ENCODE measurements at regions not wholly inside any gene's neighbourhood (a gene's known extent, or its start where the extent isn't known, plus 50 kb on each side); places are given as distances from the start of the nearest gene placed in this dataset.
"Not testable (repeated sequence)": the region's sequence is repeated elsewhere in the genome, so short reads cannot be mapped to it uniquely, and the experiment has no call there.

DNA sequence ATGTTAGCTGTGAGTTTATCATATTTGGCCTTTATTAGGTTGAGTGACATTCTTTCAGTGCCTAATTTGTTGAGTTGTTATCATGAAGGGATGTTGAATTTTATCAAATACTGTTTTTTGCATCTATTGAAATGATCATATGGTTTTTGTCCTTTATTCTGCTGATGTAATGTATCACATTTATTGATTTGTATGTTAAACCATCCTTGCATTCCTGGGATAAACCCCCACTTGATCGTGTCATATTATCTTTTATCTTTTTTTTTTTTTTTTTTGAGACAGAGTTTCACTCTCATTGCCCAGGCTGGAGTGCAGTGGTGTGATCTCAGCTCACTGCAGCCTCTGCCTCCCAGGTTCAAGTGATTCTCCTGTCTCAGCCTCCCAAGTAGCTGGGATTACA, 51.9 kb upstream of the MFGE8 start:
- not testable (repeated sequence) for DNase-seq (ENCODE audit: low spot score)

DNA sequence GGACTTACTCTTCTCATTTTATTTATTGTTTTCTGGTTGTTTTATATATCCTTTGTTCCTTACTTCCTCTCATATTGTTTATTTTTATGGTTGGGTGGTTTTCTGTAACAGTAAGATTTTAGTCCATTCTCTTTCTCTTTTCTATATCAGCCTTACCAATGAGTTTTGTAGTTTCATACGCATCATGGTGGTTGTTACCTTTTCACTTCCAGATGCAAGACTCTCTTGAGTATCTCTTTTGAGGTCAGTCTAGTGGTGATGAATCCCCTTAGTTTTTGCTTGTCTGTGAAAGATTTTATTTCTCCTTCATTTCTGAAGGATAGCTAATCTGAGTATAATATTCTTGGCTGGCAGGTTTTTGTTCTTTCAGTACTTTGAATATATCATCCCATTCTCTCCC, 57.1 kb upstream of the MFGE8 start:
- DNase-seq (ENCODE audit: low spot score), result no peak

DNA sequence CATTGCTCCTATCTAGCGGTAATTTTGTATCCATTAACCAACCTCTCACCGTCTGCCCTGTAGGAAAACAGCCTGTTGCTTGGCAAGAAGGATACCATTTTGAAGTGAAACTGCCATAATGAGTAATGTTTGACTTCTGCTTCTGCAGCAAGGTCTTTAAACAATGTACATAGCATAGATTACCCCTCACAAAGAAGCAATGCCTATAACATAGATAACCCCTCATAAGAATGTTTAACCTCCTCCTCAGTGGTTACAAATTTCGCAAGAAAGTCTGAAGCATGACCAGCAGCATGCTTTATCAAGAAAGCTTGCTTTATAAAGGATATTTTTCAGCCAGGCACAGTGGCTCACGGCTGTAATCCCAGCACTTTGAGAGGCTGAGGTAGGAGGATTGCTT, 61.2 kb upstream of the MFGE8 start:
- DNase-seq (ENCODE audit: low spot score), result no peak

DNA sequence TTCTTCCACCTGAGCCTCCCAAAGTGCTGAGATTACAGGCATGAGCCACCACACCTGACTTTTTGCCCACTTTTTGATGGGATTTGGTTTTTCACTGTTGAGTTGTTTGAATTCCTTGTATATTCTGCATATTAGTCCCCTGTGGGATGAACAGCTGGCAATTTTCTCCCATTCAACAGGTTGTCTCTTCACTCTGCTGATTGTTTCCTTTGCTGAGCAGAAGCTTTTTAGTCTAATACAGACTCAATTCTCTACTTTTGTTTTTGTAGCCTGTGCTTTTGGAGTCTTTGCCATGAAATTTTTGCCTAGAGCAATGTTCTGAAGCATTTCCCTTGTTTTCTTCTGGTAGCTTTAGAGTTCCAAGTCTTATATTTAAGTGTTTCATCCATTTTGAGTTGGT, 62.7 kb upstream of the MFGE8 start:
- DNase-seq (ENCODE audit: low spot score), result no peak

DNA sequence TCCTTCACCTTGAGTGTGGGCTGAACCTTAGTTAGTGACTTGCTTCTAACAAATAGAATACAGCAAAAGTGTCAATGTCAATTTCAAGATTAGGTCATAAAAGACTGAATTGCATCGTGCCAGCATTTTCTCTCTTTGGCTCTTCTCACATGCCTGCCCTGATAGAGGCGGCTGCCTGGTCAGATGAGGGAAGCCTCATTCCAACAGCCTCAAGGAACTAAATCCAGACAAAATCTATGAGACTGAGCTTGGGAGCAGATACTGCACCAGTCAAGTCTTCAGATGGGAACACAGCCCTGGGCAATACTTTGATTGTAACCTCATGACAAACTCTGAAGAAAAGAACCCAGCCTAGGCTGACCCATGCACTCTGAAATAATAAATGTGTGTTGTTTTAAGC, 63.5 kb upstream of the MFGE8 start:
- no peak for DNase-seq (ENCODE audit: low spot score)

DNA sequence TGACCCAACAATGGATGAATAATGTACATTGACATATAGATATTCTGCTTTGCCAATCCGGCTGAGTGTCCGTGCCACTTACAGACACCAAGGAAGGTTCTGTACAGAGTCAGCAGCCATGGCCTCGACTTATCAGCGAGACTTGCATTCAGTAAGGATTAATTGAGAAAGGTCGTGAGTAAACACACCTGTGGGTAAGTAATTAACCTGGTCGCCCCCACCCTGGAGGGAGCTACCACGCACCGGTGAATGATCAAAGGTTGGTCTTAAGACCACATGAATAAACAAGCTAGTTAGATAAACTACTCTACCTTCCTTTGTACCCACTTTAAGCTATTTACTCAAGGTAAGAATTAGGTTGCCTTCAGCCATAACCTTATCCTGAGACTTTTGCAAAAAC, 66.5 kb upstream of the MFGE8 start:
- DNase-seq (ENCODE audit: low spot score), result no peak

DNA sequence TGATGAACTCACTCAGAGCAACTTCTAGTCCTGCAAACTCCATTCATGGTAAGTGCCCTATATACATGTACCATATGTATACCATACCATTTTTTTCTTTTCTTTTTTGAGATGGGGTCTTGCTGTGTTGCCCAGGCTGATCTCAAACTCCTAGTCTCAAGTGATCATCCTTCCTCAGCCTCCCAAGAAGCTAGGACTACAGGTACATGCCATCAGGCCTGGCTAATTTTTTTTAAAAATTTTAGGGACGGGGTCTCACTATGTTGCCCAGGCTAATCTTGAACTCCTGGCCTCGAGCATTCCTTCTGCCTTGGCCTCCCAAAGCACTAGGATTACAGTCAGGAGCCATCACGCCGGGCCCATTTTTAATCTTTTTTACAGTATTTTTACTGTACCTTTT, 67.3 kb upstream of the MFGE8 start:
- DNase-seq (ENCODE audit: low spot score), result no peak

DNA sequence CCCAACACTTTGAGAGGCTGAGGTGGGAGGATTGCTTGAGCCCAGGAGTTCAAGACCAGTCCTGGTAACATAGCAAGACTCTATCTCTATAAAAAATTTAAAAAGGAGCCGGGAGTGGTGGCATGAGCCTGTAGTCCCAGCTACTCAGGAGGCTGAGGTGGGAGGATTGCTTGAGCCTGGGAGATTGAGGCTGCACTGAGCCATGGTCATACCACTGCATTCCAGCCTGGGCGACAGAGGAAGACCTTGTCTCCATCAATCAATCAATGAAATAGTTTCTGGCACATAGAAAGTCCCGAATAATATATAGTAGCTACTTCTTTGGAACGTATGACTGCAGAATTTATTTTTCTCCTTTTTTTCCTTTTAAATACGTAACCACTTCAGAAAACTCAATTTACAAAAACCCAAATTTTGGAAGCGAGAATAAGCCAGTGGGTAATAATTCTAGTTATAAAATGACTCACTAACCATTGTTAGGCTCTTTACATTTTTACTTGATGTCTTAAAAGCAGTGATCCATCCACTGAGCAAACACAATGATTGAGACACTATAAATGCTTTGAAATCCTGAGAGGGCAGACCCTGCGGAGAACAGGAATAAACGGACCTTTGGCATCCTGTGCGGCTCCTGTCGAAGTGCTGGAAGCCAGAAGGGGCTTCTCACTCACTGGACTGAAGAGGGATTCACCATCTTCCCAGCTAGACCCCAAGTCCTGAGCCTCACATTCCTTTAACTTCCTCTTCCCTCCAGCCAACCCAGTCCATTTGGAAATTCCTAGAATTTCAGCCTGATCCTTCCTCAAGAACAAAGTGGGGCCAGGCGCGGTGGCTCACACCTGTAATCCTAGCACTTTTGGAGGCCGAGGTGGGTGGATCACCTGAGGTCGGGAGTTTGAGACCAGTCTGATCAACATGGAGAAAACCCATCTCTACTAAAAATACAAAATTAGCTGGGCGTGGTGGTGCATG, 68.4 kb upstream of the MFGE8 start:
- DNase-seq (ENCODE audit: low spot score), result no peak

DNA sequence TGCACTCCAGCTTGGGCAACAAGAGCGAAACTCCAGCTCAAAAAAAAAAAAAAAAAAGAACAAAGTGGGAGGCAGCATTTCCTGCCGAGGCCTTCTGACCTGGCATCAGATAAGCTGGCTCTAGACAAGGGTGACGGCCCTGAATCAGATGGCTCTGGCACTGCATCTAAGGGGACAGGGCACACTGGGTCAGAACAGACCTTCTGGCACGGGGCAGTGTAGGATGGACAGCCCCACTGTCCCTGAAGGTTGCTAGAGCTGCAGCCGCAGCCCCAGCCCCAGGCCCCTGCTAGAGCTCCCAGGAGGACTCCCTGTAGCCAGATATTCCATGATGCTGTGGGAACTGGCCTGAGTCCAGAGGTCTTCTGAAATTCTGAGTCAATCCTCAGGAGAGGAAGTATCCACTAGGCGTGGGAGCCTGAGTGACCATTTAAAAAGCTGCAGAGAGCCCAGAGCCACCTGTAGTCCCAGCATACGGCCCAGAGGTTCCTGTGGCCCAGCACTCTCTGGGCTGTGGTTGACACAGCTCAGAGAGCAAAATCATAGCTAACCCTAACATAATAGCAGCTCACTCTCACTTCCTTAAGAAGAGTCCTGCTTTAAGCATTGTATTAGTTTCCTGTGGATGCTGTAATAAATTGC, 69.2 kb upstream of the MFGE8 start:
- no peak for DNase-seq (ENCODE audit: low spot score)

DNA sequence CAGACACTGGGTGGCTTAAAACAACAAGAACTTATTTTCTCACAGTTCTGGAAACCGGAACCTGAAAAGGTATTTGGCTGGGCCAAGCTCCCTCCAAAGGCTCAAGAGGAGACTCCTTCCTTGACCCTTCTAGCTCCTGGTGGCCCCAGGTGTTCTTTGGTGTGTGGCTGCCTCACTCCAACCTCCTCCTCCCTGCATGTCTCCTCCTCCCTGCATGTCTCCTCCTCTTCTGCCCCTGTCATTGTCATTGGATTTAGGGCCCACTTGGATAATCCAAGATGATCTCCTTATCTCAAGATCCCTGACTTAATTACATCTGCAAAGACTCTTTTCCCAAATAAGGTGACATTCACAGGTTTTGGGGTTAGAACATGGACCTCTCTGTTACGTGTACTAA, 69.8 kb upstream of the MFGE8 start:
- no peak for DNase-seq (ENCODE audit: low spot score)

DNA sequence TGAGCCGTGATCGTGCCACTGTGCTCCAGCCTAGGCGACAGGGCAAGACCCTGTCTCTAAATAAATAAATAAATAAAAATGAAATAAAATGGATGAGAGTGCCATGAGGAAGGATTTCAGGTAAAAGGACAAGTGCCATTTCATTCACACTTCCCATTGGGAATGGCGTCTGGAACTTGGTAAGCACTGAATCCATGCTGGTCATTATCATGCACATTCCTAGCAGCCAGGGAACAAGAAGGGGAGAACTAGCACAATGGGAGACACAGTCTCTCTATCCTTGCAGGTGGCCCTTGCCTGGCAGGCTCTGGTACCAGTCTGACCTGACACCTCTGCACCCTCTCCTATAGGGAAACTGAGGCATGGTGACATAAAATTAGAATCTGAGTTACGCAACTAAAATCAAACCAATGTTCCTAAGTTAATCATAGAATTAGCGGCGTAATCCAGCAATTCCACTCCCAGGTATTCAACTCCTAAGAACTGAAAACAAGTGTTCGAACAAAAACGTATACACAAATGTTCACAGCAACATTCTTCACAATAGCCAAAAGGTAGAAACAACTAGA, 70.8 kb upstream of the MFGE8 start:
- no peak for DNase-seq (ENCODE audit: low spot score)

DNA sequence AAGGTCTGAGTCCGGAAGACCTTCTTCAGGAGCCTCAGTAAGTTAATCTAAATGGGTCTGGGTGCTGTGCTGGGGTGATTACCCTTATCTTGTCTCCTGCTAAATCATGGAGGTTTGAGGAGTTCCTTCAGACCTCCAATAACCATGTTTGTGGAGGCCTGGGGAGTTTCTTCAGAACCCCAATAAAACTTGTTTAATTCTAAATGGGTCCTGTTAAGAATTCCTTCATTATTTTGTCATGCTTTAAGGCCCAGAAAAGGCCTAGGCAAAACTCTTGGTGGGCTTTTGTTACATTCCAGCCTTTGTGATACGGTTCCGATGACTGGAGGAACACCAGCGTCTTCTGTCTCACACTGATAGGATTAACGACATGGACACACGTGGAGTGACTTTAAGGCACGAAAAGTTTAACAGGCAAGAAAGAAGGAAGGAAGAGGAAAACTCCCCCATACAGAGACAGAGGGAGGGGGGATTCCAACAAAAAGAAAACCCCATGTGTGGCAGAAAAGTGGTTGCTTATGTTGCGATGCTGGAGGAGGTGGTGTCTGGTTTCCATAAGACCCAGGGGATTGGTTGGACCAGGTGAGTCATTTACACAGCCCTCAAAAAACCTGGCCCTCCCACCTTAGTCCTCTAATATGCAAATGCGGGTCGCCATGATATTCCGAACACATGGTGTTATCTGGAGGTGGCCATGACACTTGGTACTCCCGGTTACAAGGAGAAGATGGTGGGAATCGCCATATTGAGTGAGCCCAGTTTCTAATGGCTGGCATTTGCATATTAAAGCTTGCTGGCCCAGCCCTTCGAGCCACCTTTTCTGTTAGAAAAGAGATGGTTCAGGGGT, 72.6 kb upstream of the MFGE8 start:
- no peak for DNase-seq (ENCODE audit: low spot score)

DNA sequence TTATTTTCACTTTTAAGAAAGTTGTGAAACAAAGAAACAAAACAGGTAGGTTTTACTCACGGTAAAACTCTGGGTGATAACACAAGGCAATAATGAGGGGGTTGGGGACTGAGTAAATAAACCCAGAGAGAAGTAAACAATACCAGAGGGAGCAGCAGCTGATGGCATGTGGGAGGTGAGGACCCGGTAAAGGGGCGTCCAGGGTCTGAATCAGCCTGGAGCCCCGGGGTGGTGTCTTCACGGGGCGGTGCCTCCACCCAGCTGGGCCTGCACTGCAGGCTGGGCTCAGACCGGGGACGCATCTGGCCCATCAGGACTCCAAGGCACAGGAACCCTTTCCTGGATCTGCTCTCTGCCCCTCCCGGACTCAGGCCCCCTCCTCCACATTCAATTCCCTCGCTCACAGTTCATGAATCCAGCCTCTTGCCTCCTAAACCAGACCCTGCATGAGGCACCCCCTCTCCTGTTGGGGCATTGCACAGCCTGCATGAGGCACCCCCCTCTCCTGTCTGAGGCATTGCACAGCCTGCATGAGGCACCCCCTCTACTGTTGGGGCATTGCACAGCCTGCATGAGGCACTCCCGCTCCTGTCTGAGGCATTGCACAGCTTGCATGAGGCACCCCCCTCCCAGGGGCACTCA, 73.9 kb upstream of the MFGE8 start:
- DNase-seq (ENCODE audit: low spot score), result no peak

DNA sequence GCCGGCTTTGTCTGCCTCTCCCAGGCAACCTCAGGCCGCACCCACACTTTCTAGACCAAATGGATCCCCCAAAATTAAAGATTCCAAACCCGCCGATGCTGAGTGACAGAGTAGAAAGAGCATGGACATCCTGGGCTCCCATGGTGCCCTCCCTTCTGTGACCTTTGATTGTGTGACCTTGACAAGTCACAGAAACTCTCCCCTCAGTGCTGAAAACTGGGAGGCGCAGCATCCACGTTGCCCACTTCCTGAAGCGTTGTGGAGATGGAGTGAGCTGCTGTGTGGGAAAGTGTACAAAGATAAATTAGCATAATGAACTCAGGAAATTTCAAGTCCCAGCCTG, 74.4 kb upstream of the MFGE8 start:
- no peak for DNase-seq (ENCODE audit: low spot score)

DNA sequence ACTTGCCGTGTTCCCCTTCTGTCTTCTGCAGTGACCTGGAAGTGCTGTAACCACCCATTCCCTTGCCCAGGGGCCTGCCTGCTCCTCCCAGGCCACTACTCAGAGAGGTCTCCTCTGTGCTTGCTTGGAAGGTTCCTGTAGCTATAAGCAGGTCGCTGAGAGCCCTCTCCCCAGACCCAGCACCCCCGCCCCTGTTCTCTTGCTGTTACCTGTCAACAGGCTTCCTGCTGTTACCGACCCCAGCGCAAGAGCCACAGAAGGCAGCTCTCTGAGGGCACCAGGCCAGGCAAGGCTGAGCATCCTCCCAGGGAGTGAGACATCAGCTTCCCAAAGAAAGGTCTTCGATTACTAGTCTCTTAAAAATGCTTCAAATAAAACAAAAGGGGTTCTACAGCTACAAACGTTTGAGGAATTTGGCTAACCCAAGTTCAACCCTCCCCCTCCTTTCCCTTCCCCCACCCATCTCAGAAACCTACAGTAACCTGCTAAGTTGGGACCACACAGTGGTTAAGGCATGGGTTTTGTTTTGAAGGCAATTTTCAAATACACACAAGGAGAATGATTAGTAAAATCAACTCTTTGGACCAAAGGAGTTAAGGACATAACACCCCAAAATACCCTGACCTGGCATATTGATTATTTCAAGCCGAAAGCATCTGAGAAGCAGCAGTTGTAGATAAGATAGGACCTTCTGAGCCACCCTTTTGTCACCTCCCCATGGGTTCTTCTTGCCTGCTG, 74.9 kb upstream of the MFGE8 start:
- DNase-seq (ENCODE audit: low spot score), result no peak

DNA sequence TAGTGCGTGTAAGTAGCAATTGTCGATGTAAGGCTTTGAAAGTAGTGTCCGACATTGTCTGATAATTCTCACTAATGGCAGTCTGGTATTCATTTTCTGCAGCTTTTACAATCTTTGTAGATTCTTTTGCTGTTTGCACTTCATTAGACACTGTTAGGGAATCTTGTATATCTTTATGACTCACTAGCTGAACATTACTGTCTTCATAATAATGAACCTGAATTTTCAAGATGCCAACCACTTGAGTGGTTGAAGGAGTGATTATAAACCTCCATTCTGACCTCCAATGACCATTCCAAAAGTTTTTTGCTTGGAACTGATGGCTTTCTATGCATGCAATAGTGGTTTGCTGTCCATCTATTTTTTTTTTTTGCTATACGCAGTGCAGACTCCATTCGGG, 76.4 kb upstream of the MFGE8 start:
- no peak for DNase-seq (ENCODE audit: low spot score)

DNA sequence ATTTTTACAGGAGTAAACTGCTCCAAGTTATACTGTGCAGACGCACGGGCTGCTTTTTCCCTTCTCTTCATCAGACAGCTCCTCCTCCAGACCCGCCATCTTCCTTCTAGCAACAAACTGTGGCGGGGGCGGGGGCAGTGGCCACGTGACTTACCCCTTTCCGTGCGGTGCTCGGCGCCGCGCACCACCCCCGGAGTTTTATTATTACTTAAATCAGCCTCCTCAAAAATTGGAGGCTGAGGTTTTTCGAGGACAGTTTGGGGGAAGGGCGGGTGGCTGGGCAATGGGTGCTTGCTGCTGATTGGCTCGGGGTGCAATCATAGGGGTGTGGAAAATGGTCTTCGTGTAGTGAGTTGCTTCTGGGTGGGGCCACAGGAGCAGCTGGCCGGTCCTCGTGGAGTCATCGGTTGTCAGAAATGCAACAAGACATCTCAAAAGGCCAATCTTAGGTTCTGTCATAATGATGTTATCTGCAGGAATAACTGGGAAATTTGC, 77.1 kb upstream of the MFGE8 start:
- no peak for DNase-seq (ENCODE audit: low spot score)

DNA sequence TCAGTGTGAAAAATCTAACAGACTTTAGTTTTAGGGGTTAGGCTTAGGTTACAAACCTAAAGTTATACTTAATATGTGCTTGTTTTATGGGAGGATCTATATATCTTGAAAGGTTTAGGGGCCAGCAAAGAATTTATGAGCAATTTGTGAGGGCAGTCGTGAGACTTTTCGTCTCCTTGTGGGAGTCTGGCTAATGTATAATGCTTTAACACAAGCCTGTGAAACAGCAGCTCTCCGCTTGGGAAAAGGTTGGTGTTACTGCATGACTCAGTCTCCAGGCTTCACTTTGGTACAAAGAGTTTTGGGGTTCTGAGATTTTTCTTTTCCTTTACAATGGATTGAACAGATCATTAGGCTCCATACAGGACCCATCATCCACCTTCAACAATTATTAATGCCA, 79.0 kb upstream of the MFGE8 start:
- no peak for DNase-seq (ENCODE audit: low spot score)

DNA sequence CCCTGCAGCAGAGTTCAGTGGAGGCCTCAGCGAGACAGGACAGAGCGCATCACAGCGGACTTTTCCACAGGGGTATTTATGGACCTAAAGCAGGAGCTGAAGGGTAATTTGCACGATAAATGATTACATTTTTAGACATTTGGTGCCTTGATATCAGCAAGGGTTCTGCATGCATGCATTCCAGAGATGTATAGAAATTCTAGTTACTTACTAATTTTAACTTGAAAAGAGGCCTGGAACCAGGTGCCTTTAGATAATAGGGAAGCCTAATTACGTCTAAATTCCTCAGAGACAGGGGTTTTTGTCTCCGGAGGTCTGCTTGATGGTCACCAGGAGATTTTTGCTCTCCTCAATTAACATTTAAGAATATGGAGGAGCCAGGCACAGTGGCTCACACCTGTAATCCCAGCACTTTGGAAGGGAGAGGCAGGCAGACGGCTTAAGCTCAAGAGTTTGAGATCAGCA, 79.8 kb upstream of the MFGE8 start:
- no peak for DNase-seq (ENCODE audit: low spot score)

DNA sequence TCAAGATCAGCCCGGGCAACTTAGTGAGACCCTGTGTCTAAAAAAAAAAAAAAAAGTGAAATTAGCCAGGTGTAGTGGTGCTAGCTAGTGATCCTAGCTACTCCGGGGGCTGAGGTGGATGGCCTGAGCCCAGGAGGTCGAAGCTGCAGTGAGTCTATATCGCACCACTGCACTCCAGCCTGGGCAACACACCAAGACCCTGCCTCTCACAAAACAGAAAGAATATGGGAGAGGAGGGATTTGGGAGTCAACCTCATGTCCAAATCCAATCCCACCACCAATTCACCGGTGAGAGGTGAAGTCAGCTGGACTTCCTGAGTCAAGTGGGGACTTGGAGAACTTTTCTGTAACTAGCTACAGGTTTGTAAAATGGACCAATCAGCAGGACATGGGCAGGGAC, 80.5 kb upstream of the MFGE8 start:
- no peak for DNase-seq (ENCODE audit: low spot score)

DNA sequence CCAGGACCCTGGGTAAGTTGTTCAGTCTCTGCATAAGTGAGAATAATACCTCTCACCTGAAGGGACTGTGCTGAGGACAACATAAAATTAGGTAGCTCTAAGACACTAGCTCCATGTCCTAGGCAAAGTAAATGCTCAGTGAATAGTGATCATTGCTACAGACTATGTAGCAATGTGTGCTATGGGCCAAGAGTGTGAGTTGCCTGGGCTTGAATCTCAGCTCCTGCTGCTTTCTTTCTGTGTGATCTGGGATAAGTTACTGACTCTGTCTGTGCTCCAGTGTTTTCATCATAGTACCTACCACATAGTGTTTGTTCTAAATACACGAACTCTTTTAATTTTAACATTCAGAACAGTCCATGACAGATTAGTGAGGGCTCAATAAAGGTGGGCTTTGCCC, 81.1 kb upstream of the MFGE8 start:
- DNase-seq (ENCODE audit: low spot score), result no peak

Data from pons (tissue), 1 donor.